Neural cell (in vitro differentiated cells): ENCODE measurements at regions not wholly inside any gene's neighbourhood (a gene's known extent, or its start where the extent isn't known, plus 50 kb on each side); places are given as distances from the start of the nearest gene placed in this dataset.

ENCODE experiments used
- H2AFZ ChIP-seq: fragments of 200-600, 300-800 bp; sonication (generic), shearing (Covaris generic); 2 replicates; pipeline ENCODE4 v1.6.0; 2014; ENCODE audit warnings: low read depth, mild to moderate bottlenecking, antibody characterized with exemption, low read length, moderate library complexity
- H3F3A ChIP-seq: fragments of 200-600 bp; shearing (Covaris generic); 2 replicates; pipeline ENCODE4 v1.6.1; 2016; ENCODE audit warnings: mild to moderate bottlenecking, moderate library complexity, mixed read lengths, antibody characterized with exemption, low read length; ENCODE audit not compliant: insufficient read depth, poor library complexity, severe bottlenecking
- H3K27ac ChIP-seq: fragments of 200-600, 300-800 bp; sonication (generic), shearing (Covaris generic); 2 replicates; pipeline ENCODE4 v1.5.1; 2014; ENCODE audit warnings: mild to moderate bottlenecking, low read length, moderate library complexity
- H3K27me3 ChIP-seq: fragments of 300-800, 200-600 bp; sonication (generic), shearing (Covaris generic); 2 replicates; pipeline ENCODE4 v1.6.0; 2014; ENCODE audit warnings: mild to moderate bottlenecking, low read depth, low read length, moderate library complexity; ENCODE audit not compliant: insufficient read depth
- H3K36me3 ChIP-seq: fragments of 300-800, 200-600 bp; sonication (generic), shearing (Covaris generic); 2 replicates; pipeline ENCODE4 v1.5.1; 2014; ENCODE audit warnings: mild to moderate bottlenecking, antibody characterized with exemption, low read length, moderate library complexity; ENCODE audit not compliant: insufficient read depth
- H3K4me2 ChIP-seq: fragments of 300-800, 200-600 bp; sonication (generic), shearing (Covaris generic); 2 replicates; pipeline ENCODE4 v1.6.0; 2014; ENCODE audit warnings: mild to moderate bottlenecking, low read length
- H3K4me3 ChIP-seq: fragments of 300-800, 200-600 bp; sonication (generic), shearing (Covaris generic); 2 replicates; pipeline ENCODE4 v1.5.1; 2014; ENCODE audit warnings: mild to moderate bottlenecking, low read length, moderate library complexity
- H3K79me2 ChIP-seq: fragments of 200-600 bp; shearing (Covaris generic); replicated peaks from 2 replicates; pipeline ENCODE4 v1.6.0; 2014; ENCODE audit warnings: mild to moderate bottlenecking, low read length, moderate library complexity; ENCODE audit not compliant: insufficient read depth
- H3K9ac ChIP-seq: fragments of 300-800, 200-600 bp; sonication (generic), shearing (Covaris generic); 2 replicates; pipeline ENCODE4 v1.6.1; 2016; ENCODE audit warnings: mild to moderate bottlenecking, low read length, mixed read lengths
- H3K9me2 ChIP-seq: fragments of 200-600 bp; shearing (Covaris generic); 2 replicates; pipeline ENCODE4 v1.6.1; 2016; ENCODE audit warnings: mild to moderate bottlenecking, low read length, mixed read lengths; ENCODE audit not compliant: insufficient read depth
- H3K9me3 ChIP-seq: fragments of 200-600, 300-800 bp; sonication (generic), shearing (Covaris generic); 2 replicates; pipeline ENCODE4 v1.6.1; 2016; ENCODE audit warnings: mild to moderate bottlenecking, mixed run types, low read length, moderate library complexity, mixed read lengths
- H4K20me1 ChIP-seq: fragments of 200-600 bp; shearing (Covaris generic); 2 replicates; pipeline ENCODE4 v1.6.1; 2016; ENCODE audit warnings: mild to moderate bottlenecking, mixed run types; ENCODE audit not compliant: insufficient read depth
- CTCF ChIP-seq: fragments of 450-650 bp; IDR thresholded peaks from 2 replicates; pipeline ENCODE4 v1.5.1; 2014; ENCODE audit warnings: antibody characterized with exemption, mild to moderate bottlenecking, moderate library complexity; ENCODE audit not compliant: poor library complexity, severe bottlenecking
- EP300 ChIP-seq: fragments of 450-650 bp; conservative IDR thresholded peaks from 2 replicates; pipeline ENCODE4 v1.6.1; 2014; ENCODE audit warnings: antibody characterized with exemption, mild to moderate bottlenecking, moderate library complexity; ENCODE audit not compliant: poor library complexity, severe bottlenecking
- EZH2 ChIP-seq: fragments of 200-600, 300-800 bp; shearing (Covaris generic), sonication (generic); IDR thresholded peaks from 2 replicates; pipeline ENCODE4 v1.6.1; 2014; ENCODE audit warnings: antibody characterized with exemption, low read length, borderline replicate concordance, mild to moderate bottlenecking; ENCODE audit not compliant: insufficient read depth, poor library complexity, severe bottlenecking
- MXI1 ChIP-seq: fragments of 450-650 bp; conservative IDR thresholded peaks from 2 replicates; pipeline ENCODE4 v1.6.1; 2014; ENCODE audit warnings: antibody characterized with exemption, mild to moderate bottlenecking; ENCODE audit not compliant: poor library complexity, severe bottlenecking
- POLR2AphosphoS5 ChIP-seq: IDR thresholded peaks from 2 replicates; pipeline ENCODE4 v1.6.1; 2012
- RAD21 ChIP-seq: fragments of 450-650 bp; conservative IDR thresholded peaks from 2 replicates; pipeline ENCODE4 v1.6.1; 2014; ENCODE audit warnings: antibody characterized with exemption, mild to moderate bottlenecking, moderate library complexity
- REST ChIP-seq: IDR thresholded peaks from 2 replicates; pipeline ENCODE4 v1.6.1; 2012; ENCODE audit warnings: borderline replicate concordance
- SMC3 ChIP-seq: fragments of 450-650 bp; conservative IDR thresholded peaks from 2 replicates; pipeline ENCODE4 v1.6.1; 2014; ENCODE audit warnings: antibody characterized with exemption, mild to moderate bottlenecking, moderate library complexity; ENCODE audit not compliant: poor library complexity
- TAF1 ChIP-seq: IDR thresholded peaks from 2 replicates; pipeline ENCODE4 v1.6.1; 2012; ENCODE audit warnings: low read depth

- Histone ChIP-seq H3K9me3 (no peaks in the 10 kb centered on the region), H2AFZ (no peak overlapping the region), H3K9ac (no peak overlapping the region), H4K20me1 (no peaks in the 10 kb centered on the region), H3K4me3 (no peak overlapping the region), H3K79me2 (no peaks in the 10 kb centered on the region), H3K9me2 (no peaks in the 10 kb centered on the region), H3K27me3 (no peaks in the 10 kb centered on the region), H3F3A (no peaks in the 10 kb centered on the region), H3K36me3 (no peaks in the 10 kb centered on the region), H3K27ac (no peak overlapping the region), H3K4me2 (no peak overlapping the region)
- TF ChIP-seq SMC3, result no peak
- TF ChIP-seq CTCF, result no peak
- no peak for TF ChIP-seq REST
- TF ChIP-seq RAD21, result no peak
- no peak for TF ChIP-seq MXI1
- TF ChIP-seq TAF1, result no peak
- TF ChIP-seq POLR2AphosphoS5, result no peak
- no peak for TF ChIP-seq EP300
- TF ChIP-seq EZH2, result no peak
Observed at GRCh38 chr7:46170792-46171191, 249.7 kb upstream of the IGFBP3 start.

GRCh38 chr7:46170021-46170420 lies 248.9 kb upstream of the IGFBP3 start:
- Histone ChIP-seq H3K9ac (no peak overlapping the region), H3K36me3 (no peaks in the 10 kb centered on the region), H3K9me3 (no peaks in the 10 kb centered on the region), H3K4me2 (no peak overlapping the region), H3K27ac (no peak overlapping the region), H3K9me2 (no peaks in the 10 kb centered on the region), H2AFZ (no peak overlapping the region), H4K20me1 (no peaks in the 10 kb centered on the region), H3K27me3 (no peaks in the 10 kb centered on the region), H3F3A (no peaks in the 10 kb centered on the region), H3K4me3 (no peak overlapping the region), H3K79me2 (no peaks in the 10 kb centered on the region)
- TF ChIP-seq MXI1, result no peak
- TF ChIP-seq EP300, result no peak
- no peak for TF ChIP-seq RAD21
- TF ChIP-seq REST, result no peak
- no peak for TF ChIP-seq CTCF
- TF ChIP-seq POLR2AphosphoS5, result no peak
- no peak for TF ChIP-seq SMC3
- no peak for TF ChIP-seq EZH2
